Caco-2 (cell line): ENCODE measurements at regions not wholly inside any gene's neighbourhood (a gene's known extent, or its start where the extent isn't known, plus 50 kb on each side); places are given as distances from the start of the nearest gene placed in this dataset.

Experiments
- BruUV-seq: library from RNA; stranded (reverse); fragments of 400-500 nt; replicated peaks from 2 replicates; lab custom pipeline; 2021; lab: Mats Ljungman, UMichigan
- CTCF ChIA-PET: fragments of 300-600 bp; sonication (Branson Sonifier 250); formaldehyde crosslinking; loops from one replicate; lab custom pipeline; 2022; ENCODE audit warnings: antibody characterized with exemption; lab: Charles Lee
- POLR2A ChIA-PET: fragments of 300-600 bp; sonication (Branson Sonifier 250); formaldehyde crosslinking; loops from one replicate; lab custom pipeline; 2022; ENCODE audit warnings: antibody characterized with exemption; lab: Charles Lee
- DNase-seq, 2 experiments: peaks; one replicate each; pipeline versions ENCODE4 v3.0.0 to v3.0.0-alpha.2; 2020 to 2022
- H3K27me3 ChIP-seq: replicated peaks from 2 replicates; pipeline ENCODE4 v1.6.0; 2011; ENCODE audit warnings: low read length; ENCODE audit not compliant: control insufficient read depth, insufficient read depth
- H3K36me3 ChIP-seq: 2 replicates; pipeline ENCODE4 v1.5.1; 2011; ENCODE audit warnings: low read length; ENCODE audit not compliant: control insufficient read depth, insufficient read depth
- H3K4me1 ChIP-seq: fragments of 250-450 bp; sonication (Bioruptor Pico); 2 replicates; pipeline ENCODE4 v1.5.1; 2020; ENCODE audit warnings: mild to moderate bottlenecking
- H3K4me3 ChIP-seq: 2 replicates; pipeline ENCODE4 v1.5.1; 2011; ENCODE audit warnings: low read depth, mild to moderate bottlenecking, control low read depth, low read length
- H3K9me3 ChIP-seq: fragments of 250-450 bp; sonication (Bioruptor Pico); 2 replicates; pipeline ENCODE4 v1.5.1; 2020; ENCODE audit warnings: mild to moderate bottlenecking, moderate library complexity
- H3K27ac Mint-ChIP-seq: one replicate; pipeline ENCODE4 v1.8.0; 2022; ENCODE audit warnings: mixed read lengths; ENCODE audit not compliant: unreplicated experiment
- H3K27me3 Mint-ChIP-seq: one replicate; pipeline ENCODE4 v1.8.0; 2022; ENCODE audit warnings: mixed read lengths; ENCODE audit not compliant: insufficient read depth, unreplicated experiment
- H3K36me3 Mint-ChIP-seq: one replicate; pipeline ENCODE4 v1.8.0; 2022; ENCODE audit warnings: mild to moderate bottlenecking, mixed read lengths; ENCODE audit not compliant: insufficient read depth, unreplicated experiment
- H3K4me1 Mint-ChIP-seq: one replicate; pipeline ENCODE4 v1.8.0; 2022; ENCODE audit warnings: low read depth, mixed read lengths; ENCODE audit not compliant: unreplicated experiment
- H3K4me3 Mint-ChIP-seq: one replicate; pipeline ENCODE4 v1.8.0; 2022; ENCODE audit warnings: mild to moderate bottlenecking, moderate library complexity, mixed read lengths; ENCODE audit not compliant: unreplicated experiment
- H3K9me3 Mint-ChIP-seq: one replicate; pipeline ENCODE4 v1.8.0; 2022; ENCODE audit warnings: mixed read lengths; ENCODE audit not compliant: unreplicated experiment
- intact Hi-C: fragments of 100-400 bp; cut with micrococcal nuclease; formaldehyde crosslinking; loops from one replicate; pipeline ENCODE4 v1.10.0; 2022; ENCODE audit not compliant: unreplicated experiment
- TF ChIP-seq, protein P1 (sequence below), 2 experiments: fragments of 200-600 bp in 1 of 2; IDR thresholded peaks; 1 replicate in 1 of 2; 2 replicates in 1 of 2; pipeline versions ENCODE4 v1.5.1 to v1.8.0; 2011 to 2022; ENCODE audit warnings: antibody characterized with exemption in 1 of 2, control low read depth in 1 of 2, inconsistent platforms in 1 of 2, low read depth in 1 of 2, low read length in 1 of 2, mild to moderate bottlenecking in 1 of 2, moderate library complexity in 1 of 2; ENCODE audit not compliant: insufficient read depth in 1 of 2, severe bottlenecking in 1 of 2, unreplicated experiment in 1 of 2

DNA sequence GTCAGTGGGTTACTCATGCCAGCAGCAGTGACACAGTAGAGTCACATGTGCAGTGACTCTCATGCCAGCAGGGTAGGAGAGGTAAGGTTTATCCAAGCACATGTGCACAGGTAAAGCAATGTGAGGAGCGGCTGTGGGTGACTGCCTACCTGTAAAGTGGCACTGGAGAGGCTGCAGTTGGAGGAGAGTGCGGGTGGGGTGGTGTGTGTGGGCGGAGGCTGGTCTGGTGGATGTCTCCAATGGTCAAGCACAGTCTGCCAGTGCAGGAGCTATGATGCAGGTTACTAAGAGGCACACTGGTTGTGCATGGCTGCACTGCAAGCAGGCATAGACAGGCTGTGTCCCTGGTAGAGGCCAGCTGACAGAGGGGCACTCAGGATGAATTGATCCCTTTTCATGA, 588.2 kb upstream of the FTMT start:
- ChIA-PET CTCF (no interaction called here), POLR2A (no interaction called here)
- Histone ChIP-seq H3K36me3 (no peaks in the 10 kb centered on the region), H3K27me3 (no peaks in the 10 kb centered on the region), H3K9me3 (no peaks in the 10 kb centered on the region), H3K4me3 (no peak overlapping the region), H3K4me1 (no peaks in the 10 kb centered on the region)
- H3K9me3 Mint-ChIP-seq = no peaks in the 10 kb centered on the region
- H3K27ac Mint-ChIP-seq = no peak overlapping the region
- no peaks in the 10 kb centered on the region for H3K27me3 Mint-ChIP-seq
- no TSS peak for BruUV-seq
- intact Hi-C loops = no loop called here
- H3K4me3 Mint-ChIP-seq = no peak overlapping the region
- no peak for DNase-seq
- no peaks in the 10 kb centered on the region for H3K4me1 Mint-ChIP-seq
- TF ChIP-seq, protein P1, sequence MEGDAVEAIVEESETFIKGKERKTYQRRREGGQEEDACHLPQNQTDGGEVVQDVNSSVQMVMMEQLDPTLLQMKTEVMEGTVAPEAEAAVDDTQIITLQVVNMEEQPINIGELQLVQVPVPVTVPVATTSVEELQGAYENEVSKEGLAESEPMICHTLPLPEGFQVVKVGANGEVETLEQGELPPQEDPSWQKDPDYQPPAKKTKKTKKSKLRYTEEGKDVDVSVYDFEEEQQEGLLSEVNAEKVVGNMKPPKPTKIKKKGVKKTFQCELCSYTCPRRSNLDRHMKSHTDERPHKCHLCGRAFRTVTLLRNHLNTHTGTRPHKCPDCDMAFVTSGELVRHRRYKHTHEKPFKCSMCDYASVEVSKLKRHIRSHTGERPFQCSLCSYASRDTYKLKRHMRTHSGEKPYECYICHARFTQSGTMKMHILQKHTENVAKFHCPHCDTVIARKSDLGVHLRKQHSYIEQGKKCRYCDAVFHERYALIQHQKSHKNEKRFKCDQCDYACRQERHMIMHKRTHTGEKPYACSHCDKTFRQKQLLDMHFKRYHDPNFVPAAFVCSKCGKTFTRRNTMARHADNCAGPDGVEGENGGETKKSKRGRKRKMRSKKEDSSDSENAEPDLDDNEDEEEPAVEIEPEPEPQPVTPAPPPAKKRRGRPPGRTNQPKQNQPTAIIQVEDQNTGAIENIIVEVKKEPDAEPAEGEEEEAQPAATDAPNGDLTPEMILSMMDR (IDR thresholded peaks at IDR 0.05; ENCODE audit: insufficient read depth in 1 of 2, low read depth in 1 of 2, low read length in 1 of 2, severe bottlenecking in 1 of 2, unreplicated experiment in 1 of 2) = no peak
- no peaks in the 10 kb centered on the region for H3K36me3 Mint-ChIP-seq

DNA sequence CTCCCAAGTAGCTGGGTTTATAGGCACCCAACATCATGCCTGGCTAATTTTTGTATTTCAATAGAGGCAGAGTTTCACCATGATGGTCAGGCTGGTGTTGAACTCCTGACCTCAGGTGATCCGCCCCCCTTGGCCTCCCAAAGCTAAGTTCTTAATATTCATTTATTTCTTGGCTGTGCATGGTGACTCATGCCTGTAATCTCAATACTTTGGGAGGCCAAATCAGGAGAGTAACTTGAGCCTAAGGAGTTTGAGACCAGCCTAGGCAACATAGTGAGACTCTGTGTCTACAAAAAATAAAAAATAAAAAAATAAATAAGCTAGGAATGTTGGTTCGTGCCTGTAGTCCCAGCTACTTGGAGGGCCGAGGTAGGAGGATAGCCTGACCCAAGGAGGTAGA, 587.1 kb upstream of the FTMT start:
- H3K9me3 ChIP-seq = no peaks in the 10 kb centered on the region
- POLR2A ChIA-PET = no interaction called here
- H3K4me1 Mint-ChIP-seq = no peaks in the 10 kb centered on the region
- BruUV-seq = no TSS peak
- CTCF ChIA-PET = no interaction called here
- DNase-seq = no peak
- no peak overlapping the region for H3K27ac Mint-ChIP-seq
- no peaks in the 10 kb centered on the region for H3K27me3 ChIP-seq
- H3K36me3 Mint-ChIP-seq = no peaks in the 10 kb centered on the region
- TF ChIP-seq, protein P1 (IDR thresholded peaks at IDR 0.05; ENCODE audit: insufficient read depth in 1 of 2, low read depth in 1 of 2, low read length in 1 of 2, severe bottlenecking in 1 of 2, unreplicated experiment in 1 of 2) = no peak
- H3K4me1 ChIP-seq = no peaks in the 10 kb centered on the region
- H3K9me3 Mint-ChIP-seq = no peaks in the 10 kb centered on the region
- no peaks in the 10 kb centered on the region for H3K27me3 Mint-ChIP-seq
- intact Hi-C loops = no loop called here
- no peaks in the 10 kb centered on the region for H3K36me3 ChIP-seq
- no peak overlapping the region for H3K4me3 ChIP-seq
- H3K4me3 Mint-ChIP-seq = no peak overlapping the region

DNA sequence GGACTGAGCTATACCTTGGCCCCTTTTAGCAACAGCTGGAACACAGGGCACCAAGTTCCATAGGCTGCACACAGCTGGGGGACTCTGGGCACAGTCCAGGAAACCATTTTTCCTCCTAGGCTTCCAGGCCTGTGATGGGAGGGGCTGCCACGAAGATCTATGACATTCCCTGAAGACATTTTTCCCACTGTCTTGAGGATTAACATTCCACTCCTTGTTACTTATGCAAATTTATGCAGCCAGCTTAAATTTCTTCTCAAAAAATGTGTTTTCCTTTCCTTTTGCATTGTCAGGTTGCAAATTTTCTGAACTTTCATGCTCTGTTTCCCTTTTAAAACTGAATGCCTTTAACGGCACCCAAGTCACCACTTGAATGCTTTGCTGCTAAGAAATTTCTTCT, 580.1 kb upstream of the FTMT start:
- no peak for DNase-seq
- Histone ChIP-seq H3K4me3 (no peak overlapping the region), H3K9me3 (no peaks in the 10 kb centered on the region), H3K27me3 (no peaks in the 10 kb centered on the region), H3K36me3 (no peaks in the 10 kb centered on the region), H3K4me1 (peaks cover 6% of the 10 kb centered on the region; the same call in 1 of the 2 replicates)
- Mint-ChIP-seq H3K4me1 (peaks cover 6% of the 10 kb centered on the region), H3K4me3 (no peak overlapping the region), H3K36me3 (no peaks in the 10 kb centered on the region), H3K27me3 (no peaks in the 10 kb centered on the region), H3K9me3 (no peaks in the 10 kb centered on the region), H3K27ac (no peak overlapping the region)
- ChIA-PET POLR2A (no interaction called here), CTCF (no interaction called here)
- intact Hi-C loops = no loop called here
- TF ChIP-seq, protein P1 (IDR thresholded peaks at IDR 0.05; ENCODE audit: insufficient read depth in 1 of 2, low read depth in 1 of 2, low read length in 1 of 2, severe bottlenecking in 1 of 2, unreplicated experiment in 1 of 2) = no peak
- no TSS peak for BruUV-seq
